Keratinocyte (primary cell): ENCODE measurements at regions not wholly inside any gene's neighbourhood (a gene's known extent, or its start where the extent isn't known, plus 50 kb on each side); places are given as distances from the start of the nearest gene placed in this dataset.

ENCODE experiments used
- CTCF ChIP-seq, 3 experiments: IDR thresholded peaks in 1 of 3; conservative IDR thresholded peaks in 1 of 3; optimal IDR thresholded peaks in 1 of 3; 2 replicates in 2 of 3; 3 replicates in 1 of 3; pipeline versions ENCODE3 to v1.5.1; 2011; ENCODE audit warnings: low read length in 3 of 3, mild to moderate bottlenecking in 3 of 3, moderate library complexity in 2 of 3, control low read depth in 1 of 3, inconsistent platforms in 1 of 3; ENCODE audit not compliant: insufficient read depth in 2 of 3; ENCODE audit errors: extremely low read depth in 1 of 3
- EZH2 ChIP-seq: IDR thresholded peaks from one replicate; pipeline ENCODE4 v1.6.1; 2012; ENCODE audit warnings: inconsistent platforms, mild to moderate bottlenecking, low read length, moderate library complexity

- TF ChIP-seq CTCF (optimal IDR thresholded peaks at IDR 0.05 in 1 of 3, IDR thresholded peaks at IDR 0.05 in 1 of 3, conservative IDR thresholded peaks at IDR 0.05 in 1 of 3; ENCODE audit: extremely low read depth in 1 of 3, insufficient read depth in 2 of 3, low read length in 3 of 3), result peak; percentile 38 to 49 (median 40)
- no peak for TF ChIP-seq EZH2
Observed at GRCh38 chr11:13183094-13183825, 94.3 kb upstream of the BMAL1 start.
